H1 (cell line): ENCODE measurements at regions not wholly inside any gene's neighbourhood (a gene's known extent, or its start where the extent isn't known, plus 50 kb on each side); places are given as distances from the start of the nearest gene placed in this dataset.

Experiments used
- CTCF ChIA-PET: fragments of 300-600 bp; sonication (Branson Sonifier 250); formaldehyde crosslinking; loops from one replicate; lab custom pipeline; 2021; ENCODE audit not compliant: partially characterized antibody; lab: Charles Lee
- POLR2A ChIA-PET: fragments of 300-600 bp; sonication (Branson Sonifier 250); formaldehyde crosslinking; loops from one replicate; lab custom pipeline; 2021; ENCODE audit warnings: inconsistent platforms; ENCODE audit not compliant: partially characterized antibody; lab: Charles Lee
- DNase-seq, 2 experiments: peaks; one replicate each; pipeline versions ENCODE4 v3.0.0 to v3.0.0-alpha.2; 2010 to 2022; ENCODE audit warnings: low spot score in 2 of 2, low read depth in 1 of 2, mixed read lengths in 1 of 2
- FAIRE-seq: peaks from 2 replicates; lab custom pipeline; 2011; peaks lifted over from hg19 to GRCh38; lab: Jason Lieb, UNC
- H2AFZ ChIP-seq: 2 replicates; pipeline ENCODE4 v1.8.1; 2012; ENCODE audit warnings: low read length, inconsistent platforms
- H2AK5ac ChIP-seq: 2 replicates; pipeline ENCODE4 v1.6.1; 2013; ENCODE audit warnings: low read depth, low read length
- H2BK120ac ChIP-seq: replicated peaks from 2 replicates; pipeline ENCODE3; 2013; ENCODE audit warnings: low read depth, low read length, inconsistent platforms
- H2BK12ac ChIP-seq: 2 replicates; pipeline ENCODE4 v1.6.1; 2013; ENCODE audit warnings: low read depth, low read length
- H2BK15ac ChIP-seq: 2 replicates; pipeline ENCODE4 v1.6.1; 2013; ENCODE audit warnings: low read length
- H2BK20ac ChIP-seq: 2 replicates; pipeline ENCODE4 v1.6.1; 2013; ENCODE audit warnings: low read length
- H2BK5ac ChIP-seq: 2 replicates; pipeline ENCODE4 v1.6.1; 2013; ENCODE audit warnings: low read depth, low read length
- H3K14ac ChIP-seq: 2 replicates; pipeline ENCODE4 v1.6.1; 2013; ENCODE audit warnings: inconsistent platforms; ENCODE audit not compliant: insufficient read length
- H3K18ac ChIP-seq: 2 replicates; pipeline ENCODE4 v1.6.1; 2013; ENCODE audit warnings: low read length; ENCODE audit errors: extremely low read depth
- H3K23ac ChIP-seq: 2 replicates; pipeline ENCODE4 v1.6.1; 2013; ENCODE audit warnings: inconsistent platforms; ENCODE audit not compliant: insufficient read length
- H3K23me2 ChIP-seq: 2 replicates; pipeline ENCODE4 v1.6.1; 2013; ENCODE audit warnings: low read depth, low read length
- H3K27ac ChIP-seq: 2 replicates; pipeline ENCODE4 v1.6.1; 2011; ENCODE audit warnings: low read depth, low read length, inconsistent platforms
- H3K27me3 ChIP-seq, 4 experiments: replicated peaks in 1 of 4; 1 replicate in 1 of 4; 2 replicates in 3 of 4; pipeline versions ENCODE4 v1.6.1 to v1.8.1; 2011 to 2013; ENCODE audit warnings: low read length in 3 of 4, mild to moderate bottlenecking in 3 of 4, inconsistent platforms in 2 of 4, mixed read lengths in 2 of 4, moderate library complexity in 1 of 4; ENCODE audit not compliant: control insufficient read depth in 3 of 4, insufficient read depth in 3 of 4; ENCODE audit errors: extremely low read depth in 1 of 4
- H3K36me3 ChIP-seq, 4 experiments: 2 replicates each; pipeline versions ENCODE4 v1.6.1 to v1.8.1; 2011 to 2013; ENCODE audit warnings: mild to moderate bottlenecking in 4 of 4, low read length in 3 of 4, moderate library complexity in 2 of 4, control low read depth in 1 of 4, inconsistent platforms in 1 of 4; ENCODE audit not compliant: insufficient read depth in 4 of 4, control insufficient read depth in 2 of 4
- H3K4ac ChIP-seq: replicated peaks from 2 replicates; pipeline ENCODE3; 2013; ENCODE audit warnings: low read length, low read depth, mixed read lengths, inconsistent platforms; ENCODE audit not compliant: insufficient read length
- H3K4me1 ChIP-seq, 4 experiments: replicated peaks in 1 of 4; 1 replicate in 1 of 4; 2 replicates in 3 of 4; pipeline versions ENCODE4 v1.6.1 to v1.8.1; 2011 to 2013; ENCODE audit warnings: low read length in 3 of 4, inconsistent platforms in 2 of 4, mixed read lengths in 1 of 4; ENCODE audit not compliant: insufficient read depth in 4 of 4, control insufficient read depth in 3 of 4
- H3K4me2 ChIP-seq, 2 experiments: 2 replicates each; pipeline versions ENCODE4 v1.6.1 to v1.8.1; 2011 to 2013; ENCODE audit warnings: low read depth in 2 of 2, low read length in 2 of 2, control low read depth in 1 of 2, inconsistent platforms in 1 of 2, mild to moderate bottlenecking in 1 of 2; ENCODE audit not compliant: insufficient read depth in 1 of 2
- H3K4me3 ChIP-seq, 4 experiments: fragments of 200-600, 300-600 bp in 1 of 4; sonication (generic), shearing (Covaris generic), sonication (Bioruptor Twin) in 1 of 4; 2 replicates each; pipeline versions ENCODE4 v1.5.1 to v1.8.1; 2011 to 2016; ENCODE audit warnings: low read length in 4 of 4, low read depth in 3 of 4, control low read depth in 2 of 4, inconsistent platforms in 2 of 4, mild to moderate bottlenecking in 2 of 4, mixed read lengths in 1 of 4, moderate library complexity in 1 of 4; ENCODE audit not compliant: insufficient read depth in 2 of 4; ENCODE audit errors: extremely low read depth in 1 of 4
- H3K56ac ChIP-seq: replicated peaks from 2 replicates; pipeline ENCODE3; 2013; ENCODE audit warnings: low read depth, mild to moderate bottlenecking, mixed read lengths, low read length, inconsistent platforms; ENCODE audit not compliant: insufficient read length
- H3K79me1 ChIP-seq: 2 replicates; pipeline ENCODE4 v1.6.1; 2013; ENCODE audit warnings: low read depth, low read length, control low read depth
- H3K79me2 ChIP-seq, 2 experiments: 2 replicates each; pipeline versions ENCODE4 v1.6.1 to v1.8.1; 2012 to 2013; ENCODE audit warnings: low read length in 2 of 2, mild to moderate bottlenecking in 2 of 2, inconsistent platforms in 1 of 2; ENCODE audit not compliant: insufficient read depth in 2 of 2, control insufficient read depth in 1 of 2
- H3K9ac ChIP-seq, 4 experiments: replicated peaks in 1 of 4; 1 replicate in 1 of 4; 2 replicates in 3 of 4; pipeline versions ENCODE4 v1.6.1 to v1.8.1; 2011 to 2013; ENCODE audit warnings: low read depth in 3 of 4, low read length in 3 of 4, control low read depth in 2 of 4, mild to moderate bottlenecking in 2 of 4, moderate library complexity in 2 of 4, inconsistent platforms in 1 of 4; ENCODE audit errors: extremely low read depth in 1 of 4
- H3K9me3 ChIP-seq, 2 experiments: 2 replicates each; pipeline versions ENCODE4 v1.6.1 to v1.8.1; 2012 to 2013; ENCODE audit warnings: mild to moderate bottlenecking in 2 of 2, moderate library complexity in 2 of 2, control low read depth in 1 of 2, inconsistent platforms in 1 of 2, low read depth in 1 of 2, low read length in 1 of 2, mixed read lengths in 1 of 2; ENCODE audit not compliant: insufficient read depth in 2 of 2
- H4K20me1 ChIP-seq, 2 experiments: replicated peaks in 1 of 2; 2 replicates each; pipeline versions ENCODE3 to v1.8.1; 2011 to 2013; ENCODE audit warnings: inconsistent platforms in 2 of 2, low read length in 2 of 2, mild to moderate bottlenecking in 1 of 2; ENCODE audit not compliant: insufficient read depth in 2 of 2, control insufficient read depth in 1 of 2
- H4K5ac ChIP-seq: 2 replicates; pipeline ENCODE4 v1.6.1; 2013; ENCODE audit warnings: low read length, low read depth, mixed read lengths, inconsistent platforms; ENCODE audit not compliant: insufficient read length
- H4K8ac ChIP-seq: 2 replicates; pipeline ENCODE4 v1.8.0; 2013; ENCODE audit warnings: mild to moderate bottlenecking, moderate library complexity, low read length, inconsistent platforms; ENCODE audit not compliant: insufficient read depth; ENCODE audit errors: extremely low read depth
- H4K91ac ChIP-seq: replicated peaks from 2 replicates; pipeline ENCODE3; 2013; ENCODE audit warnings: low read length, mixed read lengths, inconsistent platforms; ENCODE audit not compliant: insufficient read length
- BCL11A ChIP-seq, 2 experiments: IDR thresholded peaks; one replicate each; pipeline ENCODE4 v1.6.1; 2011; ENCODE audit warnings: low read depth in 2 of 2, low read length in 2 of 2, mild to moderate bottlenecking in 2 of 2
- BRCA1 ChIP-seq: IDR thresholded peaks from 2 replicates; pipeline ENCODE4 v1.6.1; 2012; ENCODE audit warnings: low read depth, low read length, improper control_type of control experiment
- CEBPB ChIP-seq: IDR thresholded peaks from 2 replicates; pipeline ENCODE4 v1.6.1; 2012; ENCODE audit warnings: low read depth, low read length
- CREB1 ChIP-seq: IDR thresholded peaks from 2 replicates; pipeline ENCODE4 v1.6.1; 2012; ENCODE audit warnings: inconsistent platforms
- RAD21 ChIP-seq, 2 experiments: IDR thresholded peaks in 1 of 2; conservative IDR thresholded peaks in 1 of 2; 2 replicates each; pipeline ENCODE4 v1.6.1; 2011; ENCODE audit warnings: low read depth in 2 of 2, low read length in 2 of 2, improper control_type of control experiment in 1 of 2, inconsistent platforms in 1 of 2, mild to moderate bottlenecking in 1 of 2, moderate library complexity in 1 of 2
- RNF2 ChIP-seq: fragments of 200-900, 300-1000 bp; sonication (generic); IDR thresholded peaks from 2 replicates; pipeline ENCODE4 v1.7.1; 2016; ENCODE audit warnings: borderline replicate concordance, low read depth, mild to moderate bottlenecking, antibody characterized with exemption, low read length; ENCODE audit not compliant: poor library complexity, severe bottlenecking; ENCODE audit errors: missing control alignments
- SP2 ChIP-seq: IDR thresholded peaks from 2 replicates; pipeline ENCODE4 v1.6.1; 2012; ENCODE audit warnings: mild to moderate bottlenecking, low read length, inconsistent platforms
- SP4 ChIP-seq: IDR thresholded peaks from 2 replicates; pipeline ENCODE4 v1.6.1; 2012; ENCODE audit warnings: low read length, inconsistent platforms
- SUZ12 ChIP-seq: fragments of 200-600 bp; sonication (generic); IDR thresholded peaks from 2 replicates; pipeline ENCODE4 v1.6.1; 2012; ENCODE audit warnings: mild to moderate bottlenecking, inconsistent platforms, low read length, moderate library complexity, mixed read lengths
- WGBS, 2 experiments: shearing (Covaris generic) in 1 of 2; methylation state at CpG; one replicate each; pipeline versions ENCODE4 v1.1.6 to v1.1.7; 2013 to 2015; ENCODE audit warnings: low lambda C conversion rate in 2 of 2, mixed read lengths in 2 of 2, inconsistent platforms in 1 of 2, low coverage in 1 of 2, missing lambda C conversion rate in 1 of 2; ENCODE audit not compliant: insufficient replicate concordance in 2 of 2, insufficient coverage in 1 of 2, insufficient read length in 1 of 2; ENCODE audit errors: extremely low coverage in 1 of 2, missing lambda C conversion rate in 1 of 2; 5-methylcytosine and 5-hydroxymethylcytosine counted together
- TF ChIP-seq, protein P1 (sequence below): IDR thresholded peaks from 2 replicates; pipeline ENCODE4 v1.6.1; 2011; ENCODE audit warnings: low read depth, mild to moderate bottlenecking, low read length; ENCODE audit not compliant: insufficient read depth

DNA sequence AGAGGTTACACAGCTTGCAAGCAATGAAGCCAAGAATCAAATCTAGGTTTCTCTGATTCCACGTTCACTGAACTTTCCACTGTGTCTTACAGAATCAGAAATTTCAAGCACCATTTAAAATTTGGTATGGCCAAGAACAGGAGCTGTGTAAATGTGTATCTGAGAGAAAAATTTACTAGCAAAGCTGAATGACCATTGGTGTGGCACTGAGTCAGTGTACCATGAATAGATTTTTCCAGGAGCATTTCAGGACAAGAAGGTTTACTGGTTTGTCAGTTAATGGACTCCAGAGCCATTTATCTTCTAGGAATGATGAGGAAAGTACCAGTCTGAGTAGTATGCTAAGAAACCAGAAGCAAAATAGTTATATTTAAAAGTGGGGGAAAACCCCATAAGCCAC is 269.4 kb upstream of the FAT3 start:
- Histone ChIP-seq H2BK12ac (no peak overlapping the region), H4K5ac (no peak overlapping the region), H2BK15ac (no peak overlapping the region), H3K14ac (no peak overlapping the region), H3K9ac (no peak overlapping the region), H3K56ac (no peak overlapping the region), H3K27me3 (no peaks in the 10 kb centered on the region), H2AFZ (no peak overlapping the region), H3K23ac (no peak overlapping the region), H3K27ac (no peak overlapping the region), H3K9me3 (no peaks in the 10 kb centered on the region), H3K4me1 (no peaks in the 10 kb centered on the region), H3K79me1 (no peaks in the 10 kb centered on the region), H2BK20ac (no peak overlapping the region), H4K91ac (no peak overlapping the region), H2BK5ac (no peak overlapping the region), H3K4ac (no peak overlapping the region)
- 100% methylated on average over 1 of the region's 1 CpG; no CpG with 5 or more reads in 1 of the 2 experiments for WGBS, 2 experiments
- FAIRE-seq (no peak), DNase-seq (no peak)
- TF ChIP-seq CEBPB (no peak), SP4 (no peak), SUZ12 (no peak), RAD21 (IDR thresholded peaks at IDR 0.05 in 1 of 2, conservative IDR thresholded peaks at IDR 0.05 in 1 of 2; ENCODE audit: low read depth in 2 of 2, low read length in 2 of 2) (no peak), RNF2 (no peak), CREB1 (no peak), BRCA1 (no peak), SP2 (no peak), BCL11A (IDR thresholded peaks at IDR 0.05; ENCODE audit: low read depth in 2 of 2, low read length in 2 of 2) (no peak)
- TF ChIP-seq, protein P1, sequence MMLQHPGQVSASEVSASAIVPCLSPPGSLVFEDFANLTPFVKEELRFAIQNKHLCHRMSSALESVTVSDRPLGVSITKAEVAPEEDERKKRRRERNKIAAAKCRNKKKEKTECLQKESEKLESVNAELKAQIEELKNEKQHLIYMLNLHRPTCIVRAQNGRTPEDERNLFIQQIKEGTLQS: no peak
- TF ChIP-seq, all 59 proteins: peak for 0
- no peak overlapping the region for H4K8ac ChIP-seq
- no peaks in the 10 kb centered on the region for H4K20me1 ChIP-seq
- no peak overlapping the region for H3K4me3 ChIP-seq
- H3K79me2 ChIP-seq: no peaks in the 10 kb centered on the region
- POLR2A ChIA-PET: no interaction called here
- H2AK5ac ChIP-seq: no peak overlapping the region
- no peaks in the 10 kb centered on the region for H3K23me2 ChIP-seq
- H3K4me2 ChIP-seq: no peak overlapping the region
- no peak overlapping the region for H3K18ac ChIP-seq
- H2BK120ac ChIP-seq: no peak overlapping the region
- CTCF ChIA-PET: interaction anchor here (1.4 kb wide), 1 partner anchor 32 kb away, joined by 3 read pairs; no protein-coding TSS in a partner anchor
- no peaks in the 10 kb centered on the region for H3K36me3 ChIP-seq
